Glomerular endothelial cell (primary cell): ENCODE measurements at regions not wholly inside any gene's neighbourhood (a gene's known extent, or its start where the extent isn't known, plus 50 kb on each side); places are given as distances from the start of the nearest gene placed in this dataset.

Experiments used
- DNase-seq: peaks from one replicate; pipeline ENCODE4 v3.0.0-alpha.2; 2011; ENCODE audit warnings: low read depth, low spot score; ENCODE audit errors: extremely low read depth

DNA sequence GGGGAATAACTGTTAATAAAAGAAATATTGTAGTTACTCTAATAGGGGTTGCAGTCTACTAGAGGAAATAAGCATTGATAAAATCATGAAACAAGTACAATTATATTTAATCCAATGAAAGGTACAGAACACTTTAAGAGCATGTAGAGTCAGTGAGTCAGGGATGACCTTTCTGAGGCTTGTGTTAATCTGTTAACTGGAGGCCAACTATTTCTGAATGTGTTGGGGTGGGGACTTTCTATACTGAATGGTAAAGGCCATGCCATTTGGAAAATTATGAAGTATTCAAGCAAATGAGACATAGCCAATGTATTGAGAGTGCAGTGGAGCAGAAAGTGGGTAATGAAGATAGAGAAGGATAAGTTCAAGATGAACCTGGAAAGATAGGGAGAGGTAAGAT lies 646.2 kb downstream of the ADGRL2 start:
- DNase-seq = no peak

DNA sequence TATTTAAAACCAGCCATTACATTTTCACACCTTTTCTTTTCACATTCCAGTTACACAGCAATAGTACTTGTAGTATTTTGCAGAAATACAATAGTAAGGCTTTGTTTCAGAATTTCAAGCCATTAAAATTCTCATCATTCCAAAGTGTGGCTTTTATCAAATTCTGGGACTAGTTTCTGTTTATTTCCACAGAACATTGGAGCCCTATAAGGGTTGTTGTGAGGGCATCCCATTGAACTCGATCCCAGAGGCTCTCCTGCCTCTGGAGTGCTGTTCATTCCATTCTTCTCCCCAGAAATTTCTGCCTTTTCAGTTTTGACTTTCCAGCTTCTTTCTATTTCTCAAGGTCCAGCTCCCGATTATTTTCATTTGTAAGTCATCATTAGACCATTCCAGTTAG lies 645.5 kb downstream of the ADGRL2 start:
- DNase-seq = no peak

DNA sequence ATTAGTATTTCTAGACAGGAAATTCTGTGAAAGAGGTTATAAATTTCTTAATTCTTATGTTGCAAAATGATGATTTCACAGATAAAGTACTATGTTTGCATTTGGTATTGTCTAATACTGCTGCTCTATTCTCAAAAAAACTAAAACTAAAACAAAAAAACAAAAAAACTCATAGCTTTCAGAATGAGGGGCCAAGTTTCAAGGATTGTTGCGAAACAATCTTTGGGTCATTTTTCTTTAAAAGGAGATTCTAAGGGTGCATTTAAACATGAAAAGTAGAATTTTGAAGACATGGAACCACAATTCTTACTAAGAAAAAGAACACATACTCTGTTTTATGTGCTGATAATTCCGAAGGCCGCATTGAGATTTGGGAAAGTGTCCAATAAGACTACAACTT lies 645.1 kb downstream of the ADGRL2 start:
- DNase-seq = no peak

DNA sequence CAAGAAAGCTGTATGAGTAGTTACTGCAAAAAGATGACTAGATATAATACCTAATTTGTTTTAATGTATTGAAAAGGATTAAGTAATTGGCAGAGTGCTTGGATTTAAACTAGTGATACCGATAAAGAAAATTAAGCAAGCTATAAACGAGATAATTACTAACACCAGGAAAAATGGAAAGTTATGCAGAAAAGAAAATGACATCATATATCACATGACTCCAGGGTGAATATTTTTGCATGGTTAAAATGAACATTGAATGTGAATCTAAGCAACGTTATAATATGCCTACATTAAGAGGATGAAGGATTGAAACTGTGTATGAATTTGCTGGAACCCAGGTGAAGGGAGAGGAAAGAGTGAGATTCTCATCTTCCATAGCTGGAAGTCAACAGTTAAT lies 644.4 kb downstream of the ADGRL2 start:
- no peak for DNase-seq

DNA sequence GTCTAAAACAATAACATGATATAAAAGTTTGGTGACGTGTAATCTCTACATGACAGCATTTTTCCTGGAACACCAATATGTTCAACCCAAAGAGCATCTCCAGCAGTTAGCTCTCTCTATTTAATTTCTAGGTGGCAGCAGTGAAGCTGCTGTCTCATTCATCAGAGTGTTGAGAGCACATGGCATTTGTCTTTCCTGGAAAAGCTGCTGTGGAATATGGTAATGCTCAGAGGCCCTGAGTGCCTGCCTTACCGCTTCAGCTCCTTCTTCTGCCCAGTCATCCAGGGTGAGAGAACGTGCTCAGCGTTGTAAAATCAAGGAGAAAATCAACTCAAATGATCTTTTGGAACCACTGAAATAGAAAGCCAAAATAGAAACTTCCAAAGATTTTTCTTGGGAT lies 640.7 kb downstream of the ADGRL2 start:
- no peak for DNase-seq

DNA sequence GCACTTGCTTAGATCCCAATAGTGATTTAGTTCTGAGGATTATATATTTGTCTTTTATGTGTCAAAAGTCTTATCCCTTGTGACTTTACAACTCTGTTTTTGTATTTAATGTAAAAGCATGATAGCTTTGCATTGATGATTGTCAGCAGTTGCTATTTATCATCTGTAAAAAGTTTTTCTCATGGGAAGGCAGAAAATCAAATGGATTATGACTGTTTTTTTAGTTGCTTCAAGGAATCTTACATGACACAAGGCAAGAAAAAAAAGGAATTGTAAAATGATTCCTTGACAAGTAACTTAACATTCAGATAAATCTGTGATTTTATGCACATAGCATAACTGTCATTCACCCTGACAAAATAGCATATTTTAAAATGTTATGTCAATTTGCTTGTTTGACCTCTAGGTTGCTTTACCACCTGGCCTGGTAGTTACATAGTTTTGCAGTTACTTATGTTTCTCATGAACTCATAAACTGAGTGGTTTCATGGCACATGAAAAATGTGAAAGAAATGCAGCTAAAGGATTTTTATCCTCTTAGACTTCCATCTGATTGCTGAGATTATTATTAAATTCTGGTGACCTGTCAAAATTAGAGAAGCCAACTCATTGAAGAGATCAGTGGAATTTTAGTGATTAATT lies 622.6 kb downstream of the ADGRL2 start:
- no peak for DNase-seq

DNA sequence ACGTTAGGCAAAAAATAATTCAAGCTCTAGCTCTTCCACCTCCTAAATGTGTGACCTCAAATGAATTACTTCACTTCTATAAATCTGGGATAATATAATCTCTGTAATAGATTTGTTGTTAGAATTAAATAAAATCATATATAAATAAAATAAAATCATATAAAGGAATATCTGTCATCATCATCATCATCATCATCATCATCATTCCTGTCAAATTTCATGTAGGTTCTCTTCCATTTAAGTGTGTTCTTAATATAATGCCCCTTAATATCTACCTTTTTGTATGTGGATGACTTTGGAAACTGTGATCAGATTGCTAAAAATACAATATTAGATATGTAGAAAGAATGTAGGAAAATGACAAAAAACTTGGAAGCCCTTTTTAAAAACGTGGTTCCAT lies 621.0 kb downstream of the ADGRL2 start:
- DNase-seq = no peak

DNA sequence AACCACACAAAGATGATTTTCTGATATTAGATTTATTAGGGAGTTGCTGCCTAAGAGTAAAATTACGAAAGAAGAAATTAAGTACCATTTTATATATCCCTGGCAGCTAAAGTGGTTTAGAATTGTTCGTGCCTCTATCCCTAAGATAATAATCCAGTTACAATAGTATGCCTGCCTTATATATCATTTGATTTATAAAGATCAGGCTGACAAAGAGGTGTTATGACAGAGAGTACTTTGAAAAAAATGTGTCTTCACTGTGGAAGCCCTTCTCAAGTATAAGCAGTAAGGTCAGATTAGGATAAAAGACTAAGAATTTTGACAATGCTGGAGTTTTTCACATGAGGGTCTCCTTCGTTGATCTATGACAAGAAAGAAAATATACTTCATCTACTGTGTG lies 619.9 kb downstream of the ADGRL2 start:
- no peak for DNase-seq

DNA sequence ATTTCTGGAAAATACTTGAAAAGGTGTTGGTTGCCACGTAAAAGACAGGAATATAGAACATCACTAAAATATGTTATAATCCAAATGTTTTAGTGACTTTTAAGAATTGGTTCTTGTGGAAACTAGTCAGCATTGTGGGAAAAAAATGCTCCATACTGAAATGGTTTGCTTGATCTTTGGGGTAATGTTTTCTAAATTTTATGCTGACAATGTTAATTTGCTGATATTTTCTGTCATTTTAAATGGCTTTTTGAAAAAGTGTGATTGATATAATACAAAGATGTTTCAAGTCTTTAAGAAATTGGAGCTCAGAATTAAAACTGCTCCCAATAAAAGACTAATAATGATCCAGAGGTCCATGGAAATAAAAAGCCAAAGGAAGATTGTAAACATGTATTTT lies 610.9 kb downstream of the ADGRL2 start:
- DNase-seq = no peak

DNA sequence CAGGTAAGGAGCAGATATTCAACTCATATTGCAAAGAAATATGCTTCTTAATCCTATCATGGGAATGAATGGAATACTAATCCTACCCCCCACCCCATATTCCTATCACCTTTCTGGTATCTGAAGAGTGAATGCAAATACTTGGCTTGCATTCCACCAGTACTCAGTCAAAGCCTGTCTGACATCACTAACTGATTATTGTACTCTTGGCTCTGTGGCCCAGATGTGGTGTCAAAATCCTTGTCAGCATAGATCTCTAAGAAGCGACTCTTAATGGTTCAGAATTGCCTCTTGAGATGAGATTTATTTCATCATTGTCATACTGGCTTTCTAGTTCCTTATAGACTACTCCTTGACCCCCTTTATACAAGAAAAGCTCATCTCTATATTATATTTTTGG lies 604.6 kb downstream of the ADGRL2 start:
- no peak for DNase-seq

DNA sequence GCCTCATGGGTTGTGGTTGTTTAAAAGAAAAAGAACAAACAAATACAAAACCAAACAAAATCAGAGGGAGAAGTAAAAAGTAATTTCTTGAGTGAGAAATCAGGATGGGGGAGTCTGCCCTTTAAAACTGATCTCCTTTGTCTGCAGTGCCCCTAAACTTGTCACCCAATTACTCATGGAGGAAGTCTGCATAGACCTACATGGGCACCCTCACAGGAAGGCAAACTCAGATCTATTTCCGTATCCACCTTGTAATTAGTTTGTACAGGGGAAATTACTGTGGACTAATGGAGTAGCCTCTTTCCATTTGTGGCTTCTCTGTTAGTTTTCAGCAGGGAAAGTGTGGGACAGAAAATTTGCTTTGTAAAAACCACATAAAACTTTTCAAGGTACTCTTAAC lies 600.4 kb downstream of the ADGRL2 start:
- DNase-seq = no peak

DNA sequence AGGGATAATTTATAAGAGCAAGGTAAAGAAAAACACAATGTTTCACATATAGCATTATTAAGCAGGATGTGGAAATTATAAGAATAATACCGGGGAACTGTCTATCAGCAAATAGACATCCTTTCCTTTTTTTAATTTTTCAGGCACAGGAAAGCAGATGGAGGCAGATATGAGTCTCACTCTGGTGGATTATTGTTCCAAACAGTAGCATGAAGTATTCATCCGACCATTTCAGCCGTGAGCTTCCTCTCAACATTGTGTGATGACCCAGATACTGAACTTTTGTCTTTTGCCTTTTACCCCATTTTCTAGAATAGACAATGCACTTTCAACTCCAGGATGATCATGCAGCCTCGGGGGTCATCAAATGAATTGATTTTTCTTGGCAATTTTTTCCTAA lies 599.8 kb downstream of the ADGRL2 start:
- DNase-seq = no peak

DNA sequence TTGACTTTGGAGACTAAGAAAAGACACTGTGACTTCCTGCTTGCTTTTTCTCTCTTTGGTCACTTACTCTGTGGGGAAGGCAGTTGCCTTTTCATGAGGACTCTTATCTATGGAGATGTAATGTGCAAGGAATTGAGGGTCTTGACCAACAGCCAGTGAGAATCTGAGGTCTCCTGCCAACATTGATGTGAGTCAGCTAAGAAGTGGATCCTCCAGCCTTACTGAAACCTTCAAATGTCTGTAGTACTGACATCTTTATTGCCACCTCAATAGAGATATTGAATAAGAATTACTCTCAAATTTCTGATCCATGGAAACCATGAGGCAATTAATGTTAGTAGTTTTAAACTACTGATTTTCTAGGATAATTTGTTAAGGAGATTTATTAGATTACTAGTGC lies 598.4 kb downstream of the ADGRL2 start:
- no peak for DNase-seq

DNA sequence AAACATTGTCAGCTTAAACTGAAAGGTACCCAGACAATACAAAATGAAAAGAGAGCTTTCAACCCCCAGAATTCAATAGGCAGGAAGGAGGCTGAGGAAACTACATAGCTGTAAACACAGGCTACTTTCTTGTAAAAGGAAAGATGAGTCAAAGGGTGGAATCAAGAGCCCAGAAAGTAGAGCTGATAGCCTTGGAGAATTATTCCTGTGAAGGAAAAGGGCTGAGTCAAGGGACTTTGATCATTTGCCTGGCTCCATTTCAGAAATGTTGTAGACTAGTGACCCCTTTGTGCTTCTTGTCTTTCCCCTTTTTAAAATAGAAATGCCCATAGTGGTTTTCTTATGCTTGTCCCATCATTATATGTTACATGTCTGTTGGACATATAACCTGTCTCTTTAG lies 597.6 kb downstream of the ADGRL2 start:
- DNase-seq = no peak

DNA sequence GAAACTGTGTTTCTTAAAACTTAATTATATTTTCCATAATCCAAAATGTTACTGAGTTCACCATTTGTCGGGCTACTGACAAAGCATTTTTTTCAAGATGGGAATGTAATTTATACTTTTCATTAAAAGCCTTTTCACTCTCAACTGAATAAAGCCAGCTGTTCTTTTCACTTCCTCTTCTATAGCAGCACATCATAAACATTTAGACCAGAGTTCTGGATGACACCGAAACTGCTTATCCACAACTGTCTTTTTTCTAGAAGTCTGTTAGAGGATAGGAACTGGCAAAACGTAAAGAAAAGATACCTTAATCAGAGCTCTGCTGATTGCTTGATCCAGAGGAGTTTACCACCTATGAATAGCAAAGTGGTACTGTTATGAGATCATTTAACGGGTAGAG lies 594.7 kb downstream of the ADGRL2 start:
- DNase-seq = no peak

DNA sequence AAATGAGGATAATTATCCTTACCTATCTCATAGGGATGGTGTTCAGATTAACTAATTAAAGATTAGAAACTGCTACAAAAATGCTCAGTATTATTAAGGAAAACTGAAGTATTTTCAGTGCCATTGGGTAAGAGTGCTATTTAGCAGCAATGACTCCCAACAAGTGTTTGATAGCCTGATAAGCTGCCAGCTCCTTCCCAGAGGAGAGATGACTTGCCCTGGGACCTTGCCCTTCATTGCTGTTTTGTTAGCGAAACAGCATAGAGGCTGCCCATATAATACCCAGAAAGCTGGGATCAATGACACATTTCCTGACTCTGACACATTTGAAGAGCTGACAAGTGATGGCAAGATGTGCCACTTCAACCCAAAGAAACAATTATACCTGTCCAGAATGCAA lies 592.2 kb downstream of the ADGRL2 start:
- DNase-seq = no peak

DNA sequence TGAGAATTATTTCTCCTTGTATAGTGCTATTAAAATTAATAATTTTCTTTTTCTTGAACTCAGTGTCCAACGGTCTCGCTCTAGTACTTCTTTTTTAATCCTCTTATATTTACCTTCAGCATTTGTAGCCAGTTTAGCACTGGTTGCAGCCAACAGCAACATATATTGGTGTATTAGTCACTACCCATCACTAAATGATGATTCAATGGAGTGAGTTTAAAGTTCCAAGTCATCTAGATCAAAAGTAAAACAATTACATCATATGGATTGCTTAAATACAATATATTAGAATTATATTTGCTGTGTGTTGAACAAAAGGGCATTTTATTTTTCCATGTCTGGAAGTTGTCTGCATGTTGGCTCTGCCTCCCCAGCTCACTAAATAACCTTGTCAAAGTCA lies 591.8 kb downstream of the ADGRL2 start:
- no peak for DNase-seq

DNA sequence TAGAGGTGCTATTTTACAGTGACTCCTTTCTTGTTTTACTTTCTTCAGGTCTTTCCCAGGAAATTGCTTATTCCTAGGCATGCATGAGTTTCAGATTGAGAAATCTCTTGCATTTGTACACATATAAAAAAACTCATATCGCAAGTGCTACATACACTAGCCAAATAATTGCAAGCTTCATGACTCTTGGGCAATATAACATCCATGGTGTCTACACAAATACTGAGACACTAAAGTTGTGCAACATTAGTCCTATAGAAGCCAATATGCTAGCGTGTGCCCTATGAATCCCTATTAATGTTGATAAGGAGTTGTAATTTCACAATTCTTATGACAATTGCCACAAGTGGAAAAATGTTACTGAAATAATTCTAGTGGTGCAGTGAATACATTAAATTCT lies 591.0 kb downstream of the ADGRL2 start:
- DNase-seq = no peak

DNA sequence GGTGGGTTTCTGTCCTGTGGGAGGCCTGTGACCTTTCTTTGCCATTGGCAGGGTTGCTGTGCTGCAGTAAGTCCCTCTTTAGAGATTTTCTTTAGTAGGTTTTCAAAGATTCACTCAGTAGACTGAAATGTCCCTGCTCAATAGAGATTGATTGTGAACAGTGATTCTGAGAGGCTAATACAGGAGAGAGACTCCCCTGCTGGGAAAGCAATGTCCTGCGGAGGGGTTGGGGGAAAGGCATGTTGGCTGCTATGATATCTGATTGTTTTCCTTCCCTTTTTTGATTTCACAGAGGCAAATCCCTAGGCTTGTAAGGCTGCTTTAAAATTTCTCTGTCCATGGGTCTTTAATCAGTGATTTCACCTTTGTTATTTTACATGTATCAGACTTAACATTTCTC lies 589.9 kb downstream of the ADGRL2 start:
- no peak for DNase-seq

DNA sequence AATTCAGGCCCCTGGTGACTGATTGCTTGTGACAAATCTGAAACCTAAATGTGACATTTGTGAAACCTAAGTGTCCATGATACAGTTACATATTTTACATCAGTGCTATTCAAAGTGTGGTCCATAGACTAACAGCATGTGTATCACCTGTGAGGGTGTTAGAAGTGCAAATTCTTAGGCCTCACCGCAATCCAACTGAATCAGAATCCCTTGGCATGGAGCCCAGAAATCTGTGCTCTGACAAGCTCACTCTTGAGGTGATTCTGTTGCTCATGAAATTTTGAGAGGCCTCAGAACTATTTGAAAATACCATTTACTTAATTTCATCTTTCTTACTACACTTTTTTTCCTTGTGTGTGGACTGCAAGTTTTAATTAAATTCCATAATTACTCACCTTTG lies 587.9 kb downstream of the ADGRL2 start:
- DNase-seq = no peak

DNA sequence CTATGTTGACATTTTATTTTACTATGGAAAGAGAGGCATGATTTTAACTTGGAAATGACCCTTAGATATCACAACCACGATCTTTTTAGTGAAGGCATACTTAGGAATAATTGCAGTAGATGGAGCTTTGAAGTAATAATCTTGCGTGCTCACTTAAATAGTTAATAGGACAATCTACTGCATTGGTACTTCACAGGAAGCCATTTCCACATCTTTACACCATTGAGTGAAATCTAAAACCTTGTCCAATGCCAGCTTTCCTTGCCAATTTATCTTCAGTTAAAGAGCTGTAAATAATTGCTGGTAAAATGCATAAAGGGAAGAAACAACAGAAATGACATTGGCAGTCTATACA lies 586.3 kb downstream of the ADGRL2 start:
- no peak for DNase-seq

DNA sequence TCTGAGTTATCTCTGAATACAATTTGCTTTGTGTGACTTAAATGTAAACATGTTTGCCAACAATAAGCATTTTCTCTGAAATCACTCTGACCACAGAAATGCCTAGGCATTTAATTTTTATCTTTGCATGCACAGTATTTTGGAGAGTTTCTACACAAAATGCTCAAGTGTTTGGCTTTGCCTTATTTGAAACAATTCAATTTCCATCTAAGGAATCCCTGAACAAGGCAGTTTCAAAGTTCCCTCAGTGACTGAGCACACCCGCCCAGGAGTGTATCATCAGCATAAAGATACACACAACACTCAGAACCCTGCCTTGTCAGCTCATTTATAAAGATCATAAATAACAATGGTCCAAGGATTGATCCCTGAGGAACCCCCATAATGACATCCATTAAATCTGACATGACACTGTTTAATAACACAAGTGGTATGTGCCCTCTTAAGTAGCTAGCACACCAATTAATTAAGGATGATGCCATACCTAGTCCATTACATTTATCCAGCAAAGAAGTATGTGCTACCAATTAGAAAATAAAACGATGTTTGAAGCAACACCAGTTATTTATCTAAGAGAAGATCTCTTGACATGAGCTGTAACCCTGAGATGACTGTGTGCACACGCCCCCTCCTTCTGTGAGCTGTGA lies 585.8 kb downstream of the ADGRL2 start:
- DNase-seq = no peak

DNA sequence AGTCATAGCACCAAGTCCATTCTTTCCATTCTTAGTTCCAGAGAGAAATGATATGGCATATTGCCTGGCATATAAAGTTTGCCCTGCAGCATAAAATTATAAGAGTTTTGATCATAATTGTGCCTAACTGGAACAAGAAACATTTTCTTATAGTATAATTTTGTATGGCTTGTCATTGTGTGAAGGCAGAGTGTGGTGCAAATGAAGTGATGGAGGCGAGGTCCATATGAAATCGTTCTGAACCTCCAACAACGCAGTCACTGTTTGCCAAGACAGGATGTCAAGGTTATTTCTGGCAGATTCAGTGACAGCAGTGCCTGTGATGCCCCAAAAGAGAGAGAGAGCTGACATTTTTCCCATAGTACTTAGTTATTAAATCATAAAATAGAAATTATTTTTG lies 584.0 kb downstream of the ADGRL2 start:
- no peak for DNase-seq
